IPS-20b (cell line): ENCODE measurements at regions not wholly inside any gene's neighbourhood (a gene's known extent, or its start where the extent isn't known, plus 50 kb on each side); places are given as distances from the start of the nearest gene placed in this dataset.

Experiments
- H3K27ac ChIP-seq: one replicate; pipeline ENCODE4 v1.5.1; 2013; ENCODE audit warnings: low read length
- H3K27me3 ChIP-seq: 2 replicates; pipeline ENCODE4 v1.6.1; 2013; ENCODE audit warnings: mild to moderate bottlenecking, low read length, inconsistent platforms; ENCODE audit not compliant: insufficient read depth
- H3K36me3 ChIP-seq: 2 replicates; pipeline ENCODE4 v1.6.1; 2013; ENCODE audit warnings: low read depth, mild to moderate bottlenecking, inconsistent platforms, low read length, moderate library complexity; ENCODE audit not compliant: insufficient read depth
- H3K4me1 ChIP-seq: 2 replicates; pipeline ENCODE4 v1.6.1; 2013; ENCODE audit warnings: mild to moderate bottlenecking, control low read depth, inconsistent platforms, low read length, moderate library complexity; ENCODE audit not compliant: insufficient read depth
- H3K4me3 ChIP-seq: 2 replicates; pipeline ENCODE4 v1.5.1; 2013; ENCODE audit warnings: mild to moderate bottlenecking, low read length, inconsistent platforms
- H3K9ac ChIP-seq: 2 replicates; pipeline ENCODE4 v1.6.1; 2013; ENCODE audit warnings: low read depth, mild to moderate bottlenecking, inconsistent platforms, low read length, moderate library complexity
- H3K9me3 ChIP-seq: 2 replicates; pipeline ENCODE4 v1.6.1; 2013; ENCODE audit warnings: mild to moderate bottlenecking, low read depth, low read length, inconsistent platforms; ENCODE audit not compliant: insufficient read depth

GRCh38 chr4:151952137-151952536, 191.3 kb upstream of the GATB start:
- H3K4me3 ChIP-seq = no peak overlapping the region
- peaks cover 18% of the 10 kb centered on the region for H3K9me3 ChIP-seq
- peaks cover 8% of the 10 kb centered on the region; the same call in 1 of the 2 replicates for H3K4me1 ChIP-seq
- H3K36me3 ChIP-seq = no peaks in the 10 kb centered on the region
- H3K27me3 ChIP-seq = no peaks in the 10 kb centered on the region
- no peak overlapping the region for H3K9ac ChIP-seq
- no peak overlapping the region for H3K27ac ChIP-seq

- peaks cover 5% of the 10 kb centered on the region; the same call in 1 of the 2 replicates for H3K4me1 ChIP-seq
- peaks cover 22% of the 10 kb centered on the region for H3K9me3 ChIP-seq
- H3K27me3 ChIP-seq = no peaks in the 10 kb centered on the region
- no peak overlapping the region for H3K9ac ChIP-seq
- H3K36me3 ChIP-seq = no peaks in the 10 kb centered on the region
- H3K27ac ChIP-seq = no peak overlapping the region
- H3K4me3 ChIP-seq = no peak overlapping the region
These were observed 190.9 kb upstream of the GATB start for GRCh38 chr4:151951671-151952050.

- Histone ChIP-seq H3K27me3 (no peaks in the 10 kb centered on the region), H3K4me1 (no peaks in the 10 kb centered on the region), H3K27ac (no peak overlapping the region), H3K36me3 (no peaks in the 10 kb centered on the region), H3K9me3 (peaks cover 28% of the 10 kb centered on the region), H3K4me3 (no peak overlapping the region), H3K9ac (no peak overlapping the region)
These were observed 190.3 kb upstream of the GATB start for GRCh38 chr4:151950993-151951670.

GRCh38 chr4:151948351-151949016, 187.7 kb upstream of the GATB start:
- no peak overlapping the region for H3K27ac ChIP-seq
- no peak overlapping the region for H3K4me3 ChIP-seq
- H3K36me3 ChIP-seq = no peaks in the 10 kb centered on the region
- no peak overlapping the region for H3K9ac ChIP-seq
- no peaks in the 10 kb centered on the region for H3K4me1 ChIP-seq
- H3K9me3 ChIP-seq = peaks cover 42% of the 10 kb centered on the region
- no peaks in the 10 kb centered on the region for H3K27me3 ChIP-seq

- no peak overlapping the region for H3K27ac ChIP-seq
- H3K27me3 ChIP-seq = no peaks in the 10 kb centered on the region
- peaks cover 42% of the 10 kb centered on the region for H3K9me3 ChIP-seq
- H3K4me1 ChIP-seq = no peaks in the 10 kb centered on the region
- H3K4me3 ChIP-seq = no peak overlapping the region
- H3K9ac ChIP-seq = no peak overlapping the region
- H3K36me3 ChIP-seq = no peaks in the 10 kb centered on the region
These were observed 185.9 kb upstream of the GATB start for GRCh38 chr4:151946718-151947117.

- Histone ChIP-seq H3K4me1 (no peaks in the 10 kb centered on the region), H3K4me3 (no peak overlapping the region), H3K27me3 (no peaks in the 10 kb centered on the region), H3K27ac (no peak overlapping the region), H3K36me3 (no peaks in the 10 kb centered on the region), H3K9ac (no peak overlapping the region), H3K9me3 (peaks cover 32% of the 10 kb centered on the region)
These were observed 182.2 kb upstream of the GATB start for GRCh38 chr4:151942971-151943370.

GRCh38 chr4:151940926-151941617, 180.3 kb upstream of the GATB start:
- Histone ChIP-seq H3K4me1 (no peaks in the 10 kb centered on the region), H3K27ac (no peak overlapping the region), H3K4me3 (no peak overlapping the region), H3K27me3 (no peaks in the 10 kb centered on the region), H3K9ac (no peak overlapping the region), H3K36me3 (no peaks in the 10 kb centered on the region), H3K9me3 (peaks cover 14% of the 10 kb centered on the region; the same call in 1 of the 2 replicates)

- Histone ChIP-seq H3K27ac (no peak overlapping the region), H3K36me3 (no peaks in the 10 kb centered on the region), H3K9me3 (peaks cover 8% of the 10 kb centered on the region; the same call in 1 of the 2 replicates), H3K9ac (no peak overlapping the region), H3K4me3 (no peak overlapping the region), H3K4me1 (no peaks in the 10 kb centered on the region), H3K27me3 (no peaks in the 10 kb centered on the region)
These were observed 179.5 kb upstream of the GATB start for GRCh38 chr4:151940291-151940690.

GRCh38 chr4:151939670-151940069, 178.9 kb upstream of the GATB start:
- no peaks in the 10 kb centered on the region for H3K4me1 ChIP-seq
- no peaks in the 10 kb centered on the region for H3K27me3 ChIP-seq
- no peak overlapping the region for H3K4me3 ChIP-seq
- no peak overlapping the region for H3K27ac ChIP-seq
- no peak overlapping the region for H3K9ac ChIP-seq
- peaks cover 2% of the 10 kb centered on the region; the same call in 1 of the 2 replicates for H3K9me3 ChIP-seq
- no peaks in the 10 kb centered on the region for H3K36me3 ChIP-seq

- no peaks in the 10 kb centered on the region for H3K27me3 ChIP-seq
- H3K4me1 ChIP-seq = no peaks in the 10 kb centered on the region
- H3K9me3 ChIP-seq = no peaks in the 10 kb centered on the region
- no peak overlapping the region for H3K4me3 ChIP-seq
- H3K27ac ChIP-seq = no peak overlapping the region
- no peak overlapping the region for H3K9ac ChIP-seq
- no peaks in the 10 kb centered on the region for H3K36me3 ChIP-seq
These were observed 174.6 kb upstream of the GATB start for GRCh38 chr4:151935411-151935810.

GRCh38 chr4:151934766-151935165, 174.0 kb upstream of the GATB start:
- Histone ChIP-seq H3K4me1 (no peaks in the 10 kb centered on the region), H3K27me3 (no peaks in the 10 kb centered on the region), H3K36me3 (no peaks in the 10 kb centered on the region), H3K4me3 (no peak overlapping the region), H3K27ac (no peak overlapping the region), H3K9ac (no peak overlapping the region), H3K9me3 (no peaks in the 10 kb centered on the region)
